Omental fat pad (tissue), 3 donors: ENCODE measurements at regions not wholly inside any gene's neighbourhood (a gene's known extent, or its start where the extent isn't known, plus 50 kb on each side); places are given as distances from the start of the nearest gene placed in this dataset.

Experiments used
- ATAC-seq: fragments of 150-250 bp; one replicate; pipeline ENCODE4 v1.9.1; 2016; ENCODE audit warnings: mild to moderate bottlenecking, moderate library complexity; ENCODE audit not compliant: low FRiP score
- DNase-seq: peaks from one replicate; pipeline ENCODE4 v3.0.0-alpha.2; 2019; ENCODE audit warnings: low spot score
- TF ChIP-seq, protein P1 (sequence below), 3 donors: fragments of 450-650 bp; IDR thresholded peaks; one replicate each; pipeline ENCODE4 v1.5.1; 2016 to 2017; ENCODE audit warnings: antibody characterized with exemption in 3 of 3, mild to moderate bottlenecking in 3 of 3, moderate library complexity in 2 of 3

DNA sequence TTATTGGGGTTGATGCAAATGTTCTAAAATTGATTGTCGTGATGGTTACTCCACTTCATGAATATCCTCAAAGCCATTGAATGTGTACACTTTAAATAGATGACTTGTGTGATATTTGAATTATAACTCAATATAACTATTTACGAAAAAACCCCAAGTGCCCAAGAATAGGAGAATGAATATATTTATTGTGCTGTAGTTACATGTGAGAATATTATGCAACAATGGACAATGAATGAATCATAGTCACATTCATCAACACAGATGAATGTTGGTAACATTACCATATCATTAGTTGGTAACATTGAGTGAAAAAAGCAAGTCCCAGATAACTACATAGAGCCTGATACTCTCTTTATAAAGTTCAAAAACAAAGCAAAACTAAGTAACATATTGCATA is 127.8 kb upstream of the UBL3 start:
- no peak for ATAC-seq
- TF ChIP-seq, protein P1, sequence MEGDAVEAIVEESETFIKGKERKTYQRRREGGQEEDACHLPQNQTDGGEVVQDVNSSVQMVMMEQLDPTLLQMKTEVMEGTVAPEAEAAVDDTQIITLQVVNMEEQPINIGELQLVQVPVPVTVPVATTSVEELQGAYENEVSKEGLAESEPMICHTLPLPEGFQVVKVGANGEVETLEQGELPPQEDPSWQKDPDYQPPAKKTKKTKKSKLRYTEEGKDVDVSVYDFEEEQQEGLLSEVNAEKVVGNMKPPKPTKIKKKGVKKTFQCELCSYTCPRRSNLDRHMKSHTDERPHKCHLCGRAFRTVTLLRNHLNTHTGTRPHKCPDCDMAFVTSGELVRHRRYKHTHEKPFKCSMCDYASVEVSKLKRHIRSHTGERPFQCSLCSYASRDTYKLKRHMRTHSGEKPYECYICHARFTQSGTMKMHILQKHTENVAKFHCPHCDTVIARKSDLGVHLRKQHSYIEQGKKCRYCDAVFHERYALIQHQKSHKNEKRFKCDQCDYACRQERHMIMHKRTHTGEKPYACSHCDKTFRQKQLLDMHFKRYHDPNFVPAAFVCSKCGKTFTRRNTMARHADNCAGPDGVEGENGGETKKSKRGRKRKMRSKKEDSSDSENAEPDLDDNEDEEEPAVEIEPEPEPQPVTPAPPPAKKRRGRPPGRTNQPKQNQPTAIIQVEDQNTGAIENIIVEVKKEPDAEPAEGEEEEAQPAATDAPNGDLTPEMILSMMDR (IDR thresholded peaks at IDR 0.05): no peak
- no peak for DNase-seq

DNA sequence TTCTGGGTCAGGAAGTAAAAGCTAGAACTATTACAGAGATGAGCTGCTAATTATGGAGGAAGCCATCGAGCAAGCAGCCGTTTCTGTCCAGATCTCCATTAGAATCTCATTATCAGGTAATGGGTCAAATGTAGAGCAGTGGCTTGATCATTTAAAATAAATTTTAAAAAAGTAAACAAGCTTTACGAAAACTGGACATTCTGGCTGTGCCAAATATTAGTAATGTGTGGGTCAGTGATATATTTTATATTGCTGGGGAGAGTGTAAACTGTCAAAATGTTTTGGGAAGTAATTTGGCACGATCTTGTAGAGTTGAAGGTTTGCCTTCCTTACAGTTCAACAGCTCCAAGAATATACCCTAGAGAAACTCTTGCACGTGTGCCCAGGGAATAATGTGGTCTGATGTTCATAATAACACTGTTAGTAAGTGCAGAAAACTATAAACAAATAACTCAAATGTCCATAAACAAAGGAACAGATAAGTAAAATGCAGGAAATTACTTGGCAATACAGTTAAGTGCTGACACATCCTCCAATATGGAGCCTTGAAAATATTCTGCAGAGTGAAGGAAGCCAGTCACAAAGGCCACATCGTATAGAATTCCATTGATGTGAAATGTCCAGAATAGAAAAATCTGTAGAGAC is 127.2 kb upstream of the UBL3 start:
- TF ChIP-seq, protein P1 (IDR thresholded peaks at IDR 0.05): no peak
- DNase-seq: no peak
- ATAC-seq: no peak

DNA sequence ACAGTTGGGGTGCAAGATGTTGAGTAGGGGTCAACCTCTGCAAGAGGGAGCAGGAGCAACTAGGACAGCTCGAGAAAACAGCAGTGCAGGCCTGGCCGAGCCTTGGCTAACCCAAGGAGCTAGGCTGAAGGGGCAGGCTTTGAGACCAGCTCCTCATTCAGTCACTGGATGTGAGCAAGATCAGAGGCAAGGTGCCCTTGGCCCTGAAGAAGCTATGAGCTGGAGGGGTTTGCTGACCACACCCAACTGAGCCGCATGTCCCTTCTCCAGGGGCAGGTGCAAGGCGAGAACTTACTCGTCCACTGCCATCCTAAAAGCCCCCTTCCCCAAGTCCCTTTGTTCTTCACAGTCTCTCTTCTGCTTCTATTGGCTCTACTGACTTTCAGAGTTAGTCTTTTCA is 126.1 kb upstream of the UBL3 start:
- no peak for ATAC-seq
- TF ChIP-seq, protein P1 (IDR thresholded peaks at IDR 0.05): no peak

DNA sequence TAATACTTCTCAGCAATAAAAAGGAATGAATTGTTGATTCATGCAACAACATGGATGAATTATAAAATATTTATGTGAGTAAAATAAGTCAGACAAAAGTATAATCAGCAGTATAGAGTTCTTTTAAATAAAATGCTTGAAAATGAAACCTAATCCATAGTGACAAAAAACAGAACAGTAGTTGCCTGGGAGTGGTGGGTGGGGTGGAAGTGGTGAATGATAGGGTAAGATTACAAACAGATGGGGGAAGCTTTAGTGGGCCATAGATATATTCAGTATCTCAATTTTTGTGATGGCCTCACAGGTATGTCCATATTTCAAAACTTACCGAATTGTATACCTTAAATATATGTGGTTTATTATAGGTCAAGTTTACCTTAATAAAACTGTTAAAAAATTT is 124.9 kb upstream of the UBL3 start:
- DNase-seq (no peak), ATAC-seq (no peak)
- TF ChIP-seq, protein P1 (IDR thresholded peaks at IDR 0.05): no peak

More for the DNA sequence above, 126.1 kb upstream of the UBL3 start:
- no peak for DNase-seq

DNA sequence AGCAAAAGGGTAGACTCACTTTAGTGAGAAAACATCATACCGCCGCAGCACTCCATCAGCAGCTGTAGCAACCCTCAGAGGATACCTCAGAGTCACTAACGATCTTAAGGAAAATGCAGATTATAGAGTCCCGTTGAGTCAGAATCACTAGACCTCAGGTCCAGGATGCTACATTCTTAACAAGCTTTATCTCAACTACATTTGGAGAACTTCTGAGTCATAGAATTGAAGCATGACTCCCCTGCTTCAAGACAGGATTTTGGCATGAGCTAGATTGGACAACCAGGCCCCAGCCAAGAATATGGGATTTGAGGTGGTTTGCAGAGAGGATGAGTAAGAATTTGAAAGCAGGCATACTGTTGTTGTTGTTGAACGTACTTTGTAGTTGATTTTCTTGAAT is 118.9 kb upstream of the UBL3 start:
- TF ChIP-seq, protein P1 (IDR thresholded peaks at IDR 0.05): no peak
- no peak for DNase-seq
- ATAC-seq: peak; percentile 98

DNA sequence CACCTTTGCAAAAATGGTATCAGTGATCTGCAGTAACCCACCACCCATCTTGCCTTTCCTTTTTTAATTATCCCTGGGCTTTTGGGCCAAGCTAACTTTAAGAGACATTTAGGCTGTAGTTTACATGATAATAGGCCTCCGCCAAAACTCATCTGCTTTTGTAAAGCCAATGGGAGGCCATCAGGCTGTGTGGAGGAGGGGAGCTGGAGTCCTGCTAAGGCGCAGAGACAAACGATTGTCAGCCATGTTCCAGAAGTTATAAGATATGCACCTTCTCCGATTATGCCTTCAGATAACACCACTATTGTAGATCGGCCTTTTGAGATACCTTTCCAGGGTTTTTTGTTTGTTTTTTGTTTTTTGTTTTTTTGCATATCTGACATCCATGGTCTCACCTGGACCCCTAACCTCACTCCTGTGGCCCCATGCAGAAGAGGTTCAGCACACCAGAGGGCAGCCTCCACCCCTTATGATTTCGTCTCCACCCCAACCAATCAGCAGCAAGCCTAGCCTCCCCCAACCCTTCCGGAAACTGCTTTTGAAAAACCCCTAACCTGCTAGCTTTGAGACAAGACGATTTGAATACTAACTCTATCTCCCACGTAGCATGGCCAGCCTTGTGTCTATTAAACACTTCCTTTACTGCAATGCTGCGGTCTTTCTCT is 113.9 kb upstream of the UBL3 start:
- DNase-seq: no peak
- no peak for ATAC-seq
- TF ChIP-seq, protein P1 (IDR thresholded peaks at IDR 0.05): no peak

DNA sequence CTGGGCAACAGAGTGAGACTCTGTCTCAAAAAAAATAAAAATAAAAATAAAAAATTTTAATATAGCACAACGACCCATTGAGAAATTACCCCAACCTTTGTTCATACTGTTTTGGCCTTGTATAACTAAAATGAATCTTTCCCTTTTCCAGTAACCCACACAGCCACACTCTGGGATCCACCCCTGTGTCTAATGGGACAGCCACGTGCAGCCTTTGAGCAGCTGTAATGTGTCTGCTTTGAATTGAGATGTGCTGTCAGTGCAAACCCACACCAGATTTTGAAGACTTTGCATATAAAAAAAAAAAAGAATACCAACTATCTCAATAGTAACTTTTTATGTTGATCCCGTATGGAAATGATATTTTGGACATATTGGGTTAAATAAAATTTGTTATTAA is 112.7 kb upstream of the UBL3 start:
- TF ChIP-seq, protein P1 (IDR thresholded peaks at IDR 0.05): no peak
- ATAC-seq (no peak), DNase-seq (no peak)
